ENCODE measurements at regions not wholly inside any gene's neighbourhood (a gene's known extent, or its start where the extent isn't known, plus 50 kb on each side); places are given as distances from the start of the nearest gene placed in this dataset.

DNA sequence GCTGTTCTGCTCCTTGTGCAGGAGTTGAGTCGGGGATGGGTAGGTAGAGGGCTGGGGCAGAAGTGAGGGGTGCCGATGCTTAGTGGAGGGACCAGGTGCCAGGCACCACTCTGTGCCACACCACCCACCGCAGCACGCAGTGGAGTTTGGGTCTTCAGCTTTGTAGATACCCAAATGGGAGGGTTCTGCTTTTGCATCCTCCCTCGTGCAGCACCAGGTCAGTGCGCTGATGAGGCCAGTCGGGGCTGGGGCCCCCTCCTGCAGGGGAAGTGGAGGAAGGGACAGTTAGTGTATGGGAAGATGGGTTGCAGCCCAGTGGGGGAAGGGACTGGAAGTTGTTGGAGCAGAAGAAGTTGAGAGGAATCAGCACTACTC, 244.0 kb downstream of the RHOU start:
- no peak for DNase-seq

DNA sequence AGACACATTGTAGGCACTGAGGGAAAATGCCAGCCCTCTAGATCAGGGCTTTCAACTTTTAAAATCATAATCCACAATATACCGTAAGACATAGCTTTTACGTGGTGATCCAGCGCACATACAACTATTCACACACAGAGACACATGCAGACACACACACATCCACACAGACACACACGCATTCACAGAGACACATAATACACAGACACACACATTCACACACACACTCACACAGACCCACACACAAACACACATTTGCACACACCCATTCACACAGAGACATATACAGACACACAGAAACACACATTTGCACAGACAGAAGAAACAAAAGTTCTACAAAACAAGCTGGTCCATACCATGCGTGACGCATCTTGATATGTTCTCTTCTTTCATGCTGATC, 244.5 kb downstream of the RHOU start:
- DNase-seq: no peak

DNA sequence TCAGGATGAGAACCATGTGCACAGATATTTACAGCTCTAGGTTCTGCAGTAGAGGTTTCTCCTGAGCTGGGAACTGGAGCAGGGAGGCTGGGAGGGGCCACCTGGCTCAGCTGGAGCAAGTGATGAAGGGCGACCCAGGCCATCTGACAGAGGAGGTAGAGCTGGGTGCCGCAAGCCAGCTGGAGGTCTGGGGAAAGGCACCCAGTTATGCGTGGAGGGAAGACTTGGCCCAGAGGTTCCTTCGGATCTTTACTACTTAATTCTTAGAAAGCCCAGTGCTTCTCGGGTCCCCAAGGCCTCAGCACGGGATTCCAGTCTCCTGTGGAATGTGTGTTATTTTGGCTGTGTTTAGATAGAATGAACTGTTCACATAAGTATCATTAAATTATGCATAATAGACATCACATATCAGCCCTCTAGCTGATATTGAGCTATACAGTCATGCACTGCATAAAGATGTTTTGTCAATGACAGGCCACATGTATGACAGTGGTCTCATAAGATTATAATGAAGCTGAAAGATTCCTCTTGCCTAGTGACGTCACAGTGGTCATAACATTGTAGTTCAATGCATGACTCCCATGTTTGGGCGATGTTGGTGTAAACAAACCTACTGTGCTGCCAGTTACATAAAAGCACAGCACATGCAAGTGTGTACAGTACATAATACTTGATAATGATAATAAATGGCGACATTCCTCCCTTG, 245.1 kb downstream of the RHOU start:
- no peak for DNase-seq

DNA sequence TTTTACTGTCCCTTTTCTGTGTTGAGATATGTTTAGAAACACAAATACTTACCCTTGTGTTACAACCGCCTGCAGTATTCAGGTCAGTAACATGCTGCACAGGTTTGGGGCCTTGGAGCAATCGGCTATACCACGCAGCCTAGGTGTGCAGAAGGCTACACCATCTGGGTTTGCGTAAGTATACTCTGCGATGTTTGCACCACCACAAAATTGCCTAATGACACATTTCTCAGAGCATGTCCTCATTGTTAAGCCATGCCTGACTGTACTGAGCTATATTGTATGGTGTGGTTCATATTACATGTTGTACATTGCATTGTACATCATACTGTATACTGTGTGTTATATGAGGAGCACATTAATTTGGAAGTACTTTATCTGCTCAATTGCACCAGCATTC, 247.4 kb downstream of the RHOU start:
- peak; percentile 30 for DNase-seq

DNA sequence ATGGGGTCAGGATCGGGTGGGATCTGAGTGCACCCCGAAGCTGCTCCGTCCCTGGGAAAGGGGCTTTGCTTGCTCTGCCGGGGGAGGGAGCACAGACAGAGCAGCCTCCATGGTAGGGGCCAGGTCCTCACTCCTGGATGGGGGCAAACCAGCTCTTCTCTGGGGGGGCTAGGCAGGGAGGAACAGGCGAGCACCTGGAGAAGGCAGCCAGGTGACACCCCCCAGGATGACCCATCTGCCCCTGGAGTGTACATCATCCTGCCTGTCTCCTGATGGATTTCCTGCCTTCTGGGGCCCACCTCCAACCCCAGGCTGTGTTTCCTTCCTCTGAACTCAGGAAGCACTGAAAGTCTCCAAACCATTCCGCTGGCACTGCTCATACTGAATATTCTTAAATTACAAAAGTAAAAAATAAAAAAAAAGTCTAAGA, 248.0 kb downstream of the RHOU start:
- no peak for DNase-seq

DNA sequence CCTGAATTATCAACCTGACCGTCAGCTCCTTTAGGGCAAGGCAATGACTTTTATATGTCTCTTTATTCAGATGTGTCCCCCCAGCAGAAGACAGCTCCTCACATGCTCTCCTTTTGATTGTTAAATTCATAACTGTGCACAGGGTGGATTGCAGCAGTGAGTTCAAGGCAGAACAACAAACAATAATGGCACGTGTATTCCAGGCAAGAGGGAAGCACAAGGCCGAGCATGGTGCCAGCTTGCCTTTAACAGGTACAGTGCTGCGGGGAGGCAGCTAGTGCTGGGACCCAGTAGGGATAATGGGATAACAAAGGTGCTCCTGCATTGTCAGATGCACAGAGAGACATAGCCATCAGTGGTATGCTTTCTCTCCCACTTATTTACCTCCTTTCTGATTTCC, 248.4 kb downstream of the RHOU start:
- DNase-seq: no peak

DNA sequence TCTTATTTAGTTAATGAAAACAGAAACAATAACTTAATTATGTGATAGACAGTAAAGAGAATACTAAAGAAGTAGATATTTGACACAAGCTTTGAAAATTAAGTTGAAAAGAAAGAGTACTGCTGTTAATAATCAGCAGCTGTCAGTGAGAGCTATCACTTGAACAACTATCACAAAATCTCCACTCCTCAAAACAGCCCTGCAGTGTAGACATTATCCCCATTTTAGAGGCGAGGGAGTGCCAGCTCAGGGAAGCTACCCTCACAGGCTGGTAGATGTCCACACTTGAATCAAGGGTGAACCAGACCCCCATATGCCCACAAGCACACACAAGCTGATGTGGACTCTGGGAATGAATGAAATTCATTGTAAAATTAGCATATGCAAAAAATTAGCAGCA, 248.8 kb downstream of the RHOU start:
- no peak for DNase-seq

DNA sequence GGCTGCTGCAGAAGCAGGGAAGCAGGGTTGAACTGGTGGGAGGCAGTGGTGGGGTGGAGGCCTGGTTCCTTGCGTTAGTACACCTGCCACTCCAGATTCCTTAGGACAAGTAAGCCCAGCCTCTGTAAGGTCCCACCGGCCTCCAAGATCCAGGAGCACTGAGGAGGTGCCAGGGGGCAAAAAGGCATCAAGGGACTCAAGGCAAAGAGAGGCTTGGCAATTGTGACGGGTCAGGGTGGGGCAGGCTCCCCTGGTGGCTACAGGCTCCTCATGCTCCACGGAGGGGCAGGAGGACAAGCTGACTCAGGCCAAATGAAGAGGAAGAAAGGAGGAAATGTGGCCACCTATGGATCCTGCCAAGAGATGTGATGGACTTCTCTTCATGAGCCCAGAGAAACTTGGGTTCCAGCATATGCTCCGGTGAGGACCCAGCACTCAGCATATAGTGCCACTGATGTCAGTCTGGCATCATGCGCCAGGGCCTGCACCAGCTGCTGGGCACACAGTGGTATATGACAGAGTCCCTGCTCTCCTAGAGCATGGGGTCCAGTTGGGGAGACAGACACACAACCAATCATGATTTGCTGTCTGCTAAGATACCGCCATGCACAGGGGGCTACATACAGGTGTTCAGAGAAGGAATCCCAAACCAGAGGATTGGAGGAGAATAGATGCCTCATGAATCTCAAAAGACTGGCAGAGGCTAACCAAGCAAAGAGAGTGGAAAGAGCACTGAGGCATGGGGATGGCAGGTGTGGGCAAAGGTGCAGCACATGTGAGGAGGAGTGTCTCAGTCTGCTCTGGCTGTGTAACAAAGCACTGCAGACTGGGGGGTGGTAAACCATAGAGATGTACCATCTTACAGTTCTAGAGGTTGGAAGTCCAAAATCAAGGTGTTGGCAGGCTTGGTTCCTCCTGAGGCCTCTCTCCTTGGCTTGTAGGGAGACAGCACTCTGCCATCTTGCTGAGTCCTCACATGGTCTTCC, 249.7 kb downstream of the RHOU start:
- no peak for DNase-seq

DNA sequence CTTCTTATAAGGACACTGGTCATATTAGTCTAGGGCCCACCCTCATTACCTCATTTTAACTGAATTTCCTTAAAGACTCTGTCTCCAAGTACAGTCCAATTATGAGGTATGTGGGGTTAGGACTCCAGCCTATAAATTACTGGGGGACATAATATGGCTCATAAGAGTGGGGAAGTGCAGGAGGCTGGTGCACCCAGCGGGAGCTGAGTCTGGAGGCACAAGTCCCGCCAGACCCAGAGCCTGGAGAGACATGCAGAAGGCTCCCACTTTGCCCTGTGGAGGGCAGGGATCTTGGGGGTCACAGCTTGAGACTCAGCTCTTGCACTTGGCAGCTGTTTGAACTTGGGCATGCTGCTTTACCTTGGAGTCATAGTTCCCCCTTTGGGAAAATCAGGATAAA, 250.4 kb downstream of the RHOU start:
- DNase-seq: no peak

DNA sequence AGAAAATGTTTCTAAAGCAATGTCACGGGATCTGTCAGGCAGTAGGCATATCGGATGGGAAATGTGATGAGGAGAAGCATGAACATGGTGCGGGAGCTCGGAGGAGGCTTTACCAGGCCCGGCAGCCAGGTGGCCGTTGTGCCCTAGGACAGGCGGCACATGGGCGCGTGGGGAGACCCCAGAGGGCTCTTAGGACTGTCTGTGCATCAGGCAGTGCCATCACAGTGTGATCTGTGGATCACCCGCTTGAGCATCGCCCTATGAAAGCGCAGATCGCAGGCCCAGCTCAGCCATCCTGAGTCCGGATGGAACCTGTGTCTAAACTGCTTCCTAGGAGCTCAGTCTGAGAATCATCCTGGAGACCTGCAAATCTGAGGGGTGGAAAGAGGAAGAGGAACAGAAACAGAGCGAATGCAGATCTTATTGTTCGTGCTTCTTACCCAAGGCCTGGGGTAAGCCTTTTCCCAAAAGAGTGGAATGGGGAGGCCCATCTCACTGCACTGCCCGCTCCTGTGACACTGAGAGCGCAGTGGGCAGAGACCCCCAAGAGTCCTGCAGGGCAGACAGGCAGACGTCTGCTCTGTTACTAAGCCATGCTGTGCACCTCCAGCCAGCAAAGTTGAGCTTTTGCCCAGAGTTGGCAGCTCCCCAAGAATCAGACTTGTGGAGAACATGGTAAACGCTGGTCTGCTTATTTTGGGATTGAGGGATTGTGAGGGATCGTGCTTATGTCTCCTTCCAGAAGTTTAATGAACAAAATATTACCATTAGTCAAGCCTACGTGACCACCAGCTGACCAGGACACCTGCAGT, 251.0 kb downstream of the RHOU start:
- no peak for DNase-seq

DNA sequence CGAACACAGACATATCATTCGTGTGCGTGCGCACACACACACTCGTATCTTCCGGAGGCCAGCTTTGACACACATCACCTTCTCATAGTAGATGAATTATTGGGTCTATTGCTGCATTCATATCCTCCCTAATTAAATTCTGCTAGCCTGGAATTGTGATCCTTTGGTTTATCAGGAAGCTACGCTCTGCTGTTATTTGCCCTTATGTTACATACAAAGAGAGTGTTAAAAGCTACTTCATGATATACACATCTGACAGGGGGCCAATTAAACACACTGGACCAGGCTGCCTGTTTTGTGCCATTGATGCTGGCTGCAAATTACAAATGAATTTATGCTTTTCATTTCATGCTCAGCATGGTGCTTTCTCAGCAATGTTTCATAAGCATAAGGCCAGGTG, 252.0 kb downstream of the RHOU start:
- no peak for DNase-seq

DNA sequence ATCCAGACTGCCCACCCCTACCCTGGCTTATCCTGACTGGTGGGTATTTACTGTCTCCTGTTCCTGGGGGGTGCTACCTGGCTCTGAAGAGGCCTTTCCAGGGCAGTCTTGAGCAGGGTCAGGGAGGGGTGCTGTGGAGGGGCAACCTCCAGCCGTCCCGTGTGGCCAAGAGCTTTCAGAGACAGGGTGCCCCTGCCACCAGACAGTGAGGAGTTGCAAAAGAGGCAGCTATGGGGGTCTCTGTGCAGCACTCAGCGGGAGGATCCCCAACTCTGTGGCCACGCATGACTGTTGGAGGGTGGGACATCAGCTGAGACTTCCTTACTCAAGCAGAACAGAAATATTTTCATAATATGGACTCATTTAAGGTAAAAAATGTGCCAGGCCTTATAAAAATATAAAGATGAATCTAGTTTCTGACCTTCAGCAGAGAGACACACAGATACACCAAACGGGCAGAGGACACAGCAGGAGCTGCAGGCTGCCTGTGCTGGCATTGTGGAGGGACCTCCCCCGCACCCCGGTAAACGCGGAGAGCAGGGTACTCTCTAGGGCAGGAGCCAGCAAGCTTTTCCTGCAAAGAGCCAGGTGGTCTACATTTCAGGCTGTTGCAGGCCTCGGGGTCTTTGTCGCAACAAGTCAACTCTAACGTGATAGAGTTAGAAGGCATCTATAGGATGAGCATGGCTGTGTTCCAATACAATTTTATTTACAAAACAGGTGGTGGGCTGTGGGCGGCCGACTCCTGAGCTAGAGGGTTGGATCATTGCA, 252.6 kb downstream of the RHOU start:
- no peak for DNase-seq

DNA sequence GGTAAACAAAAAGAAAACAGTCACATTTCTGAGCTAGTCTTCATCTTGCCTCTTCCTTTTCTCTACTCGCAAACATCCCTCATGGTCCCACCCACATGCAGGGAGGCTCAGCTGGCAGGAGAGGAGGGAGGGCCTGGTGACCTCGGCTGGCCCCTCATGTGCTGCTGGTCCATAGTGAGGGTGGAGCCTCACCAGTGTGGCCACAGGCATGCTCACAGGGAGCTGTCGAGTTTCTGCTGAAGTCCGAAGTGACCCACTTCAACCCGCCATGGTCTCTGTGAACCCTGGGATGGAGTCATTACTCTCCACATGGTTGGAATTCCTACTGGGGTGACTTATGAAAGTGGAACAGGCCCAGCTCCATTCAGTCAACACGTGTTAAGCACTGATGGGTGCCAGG, 253.4 kb downstream of the RHOU start:
- no peak for DNase-seq

DNA sequence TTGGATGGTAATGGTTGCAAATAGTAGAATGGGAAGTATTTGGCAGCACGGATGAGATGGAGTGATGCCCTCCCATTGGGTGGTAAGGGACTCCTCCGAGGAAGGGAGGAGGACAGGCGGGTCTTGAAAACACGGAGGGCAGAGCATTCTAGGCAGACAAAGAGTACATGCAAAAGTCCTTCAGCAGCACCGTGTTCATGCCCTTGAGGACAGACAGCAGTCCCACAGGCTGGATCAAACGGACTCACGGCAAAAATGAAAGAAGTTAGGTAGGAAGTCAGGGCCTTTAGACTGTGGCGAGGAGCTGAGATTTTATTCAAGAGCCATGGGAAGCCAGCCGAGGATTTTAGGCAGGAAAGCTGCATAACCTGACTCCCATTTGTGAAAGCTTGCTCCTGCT, 253.9 kb downstream of the RHOU start:
- DNase-seq: no peak

DNA sequence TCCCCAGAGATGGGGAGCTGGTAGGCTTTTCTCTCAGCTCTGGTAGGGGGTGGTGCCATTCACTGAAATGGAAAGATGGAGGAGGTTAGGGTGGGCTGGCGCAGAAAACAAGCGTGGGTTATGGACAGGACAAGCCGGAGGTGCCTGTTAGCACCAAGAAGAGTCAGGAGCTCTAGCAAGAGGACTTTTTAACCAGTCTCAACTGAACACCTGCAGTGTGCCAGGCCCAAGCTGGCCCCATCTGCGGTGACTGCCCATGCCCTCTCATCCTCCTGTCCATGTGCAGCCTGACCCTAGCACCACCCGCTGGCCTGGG, 254.4 kb downstream of the RHOU start:
- no peak for DNase-seq

DNA sequence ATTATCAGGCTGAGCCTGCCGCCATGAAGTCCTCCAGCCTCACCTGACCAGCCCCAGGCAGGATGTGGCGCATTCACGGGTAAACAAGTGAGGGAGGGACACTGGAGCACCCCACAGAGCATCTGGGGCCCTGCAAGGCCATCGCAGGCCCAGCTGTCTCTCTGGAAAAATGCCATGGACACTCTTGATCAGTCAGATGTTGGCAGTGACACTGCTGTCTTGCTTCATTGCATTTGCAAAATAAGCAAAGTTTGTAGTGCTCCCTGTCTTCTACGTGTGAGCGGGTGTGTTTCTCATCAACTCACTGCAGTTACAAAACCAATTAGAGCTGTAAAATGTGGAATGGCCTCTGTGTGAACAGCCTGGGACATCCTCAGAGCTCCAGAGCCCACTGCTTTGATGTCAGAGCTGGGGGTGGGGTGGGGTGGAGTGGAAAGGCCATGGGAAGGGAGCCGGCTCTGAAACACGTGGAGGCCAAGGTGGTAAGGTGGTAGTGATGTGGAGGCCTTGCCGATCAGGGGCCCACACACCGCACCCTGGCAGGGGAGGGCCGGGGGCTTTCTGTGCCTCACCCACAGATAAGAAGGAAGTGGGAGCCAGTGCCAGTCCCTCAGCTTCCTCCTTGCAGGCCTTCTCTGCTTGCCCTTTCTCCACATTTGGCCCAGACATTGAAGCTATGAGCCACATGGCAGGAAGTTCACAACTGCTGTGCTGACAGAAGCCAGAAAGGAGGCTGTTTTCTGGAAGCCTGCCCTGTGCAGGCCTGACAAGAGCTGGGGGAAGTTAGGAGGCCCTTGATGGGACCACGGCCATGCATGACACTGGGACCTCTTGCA, 254.9 kb downstream of the RHOU start:
- DNase-seq: peak; percentile 35

DNA sequence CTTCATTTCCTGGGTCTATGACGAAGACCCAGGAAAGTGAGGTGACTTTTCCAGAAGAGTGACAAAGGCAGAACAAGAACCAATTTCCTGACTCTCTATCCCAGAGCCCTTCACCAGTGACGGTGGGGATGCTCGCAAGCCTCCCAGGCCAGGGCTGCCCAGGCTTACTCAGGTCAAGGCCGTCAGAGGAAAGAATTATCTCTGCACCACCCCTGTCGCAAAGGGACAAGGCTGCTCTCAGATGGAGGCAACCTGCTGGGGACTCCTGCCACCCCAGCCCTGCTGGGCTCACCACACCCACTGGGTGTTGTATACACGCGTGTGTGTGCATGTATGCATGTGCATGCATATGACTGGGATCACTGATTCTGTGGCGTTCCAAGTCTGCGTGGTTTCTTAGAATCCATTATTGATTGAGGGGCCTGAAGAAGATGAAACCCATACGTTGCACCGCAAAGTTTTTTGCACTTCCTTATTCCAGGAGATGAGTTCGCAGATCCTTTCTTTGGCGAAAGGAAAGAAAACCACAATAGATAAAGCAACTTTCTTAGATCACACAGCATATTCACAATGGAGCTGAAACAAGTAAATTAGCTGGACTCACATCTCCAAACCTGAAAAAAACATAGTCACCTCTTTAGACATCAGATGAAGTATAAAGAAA, 255.8 kb downstream of the RHOU start:
- DNase-seq: peak; percentile 17

DNA sequence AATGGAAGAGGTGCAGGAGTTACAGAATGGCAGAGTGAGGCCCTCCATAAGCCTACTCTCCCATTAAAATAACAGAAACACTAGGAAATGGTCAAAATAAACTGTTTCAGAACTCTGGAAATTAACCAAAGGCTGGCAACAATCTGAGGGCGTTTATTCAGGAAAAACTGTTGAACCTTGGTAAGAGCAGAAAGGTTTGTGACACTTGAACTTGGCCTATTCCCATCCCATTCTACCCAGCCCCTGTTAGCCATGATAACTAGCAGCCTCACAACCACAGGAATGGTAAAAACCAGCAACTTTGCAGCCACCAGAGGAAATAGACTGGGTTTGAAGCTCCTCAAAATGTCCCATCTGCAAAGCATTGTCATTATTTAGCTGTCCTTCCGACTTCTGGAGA, 256.8 kb downstream of the RHOU start:
- no peak for DNase-seq

DNA sequence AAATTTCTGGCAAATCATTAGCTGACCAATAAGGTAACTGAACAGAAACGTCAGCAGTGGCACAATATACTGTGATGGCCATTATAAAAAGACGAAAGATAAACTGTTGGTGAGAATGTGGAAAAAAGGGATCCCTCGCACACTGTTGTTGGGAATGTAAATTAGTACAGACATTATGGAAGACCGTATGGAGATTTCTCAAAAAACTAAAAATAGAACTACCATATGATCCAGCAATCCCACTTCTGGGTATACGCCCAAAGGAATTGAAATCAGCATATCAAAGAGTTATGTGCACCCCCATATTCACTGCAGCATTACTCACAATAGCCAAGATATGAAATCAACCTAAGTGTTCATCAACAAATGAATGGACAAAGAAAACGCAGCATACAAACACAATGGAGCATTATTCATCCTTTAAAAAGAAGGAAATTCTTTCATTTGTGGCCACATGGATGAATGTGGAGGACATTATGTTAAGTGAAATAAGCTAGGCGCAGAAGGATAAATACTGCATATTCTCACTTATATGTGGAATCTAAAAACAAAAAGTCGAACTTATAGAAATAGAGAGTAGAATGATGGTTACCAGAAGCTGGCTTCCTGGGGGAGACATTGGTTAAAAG, 257.7 kb downstream of the RHOU start:
- no peak for DNase-seq

DNA sequence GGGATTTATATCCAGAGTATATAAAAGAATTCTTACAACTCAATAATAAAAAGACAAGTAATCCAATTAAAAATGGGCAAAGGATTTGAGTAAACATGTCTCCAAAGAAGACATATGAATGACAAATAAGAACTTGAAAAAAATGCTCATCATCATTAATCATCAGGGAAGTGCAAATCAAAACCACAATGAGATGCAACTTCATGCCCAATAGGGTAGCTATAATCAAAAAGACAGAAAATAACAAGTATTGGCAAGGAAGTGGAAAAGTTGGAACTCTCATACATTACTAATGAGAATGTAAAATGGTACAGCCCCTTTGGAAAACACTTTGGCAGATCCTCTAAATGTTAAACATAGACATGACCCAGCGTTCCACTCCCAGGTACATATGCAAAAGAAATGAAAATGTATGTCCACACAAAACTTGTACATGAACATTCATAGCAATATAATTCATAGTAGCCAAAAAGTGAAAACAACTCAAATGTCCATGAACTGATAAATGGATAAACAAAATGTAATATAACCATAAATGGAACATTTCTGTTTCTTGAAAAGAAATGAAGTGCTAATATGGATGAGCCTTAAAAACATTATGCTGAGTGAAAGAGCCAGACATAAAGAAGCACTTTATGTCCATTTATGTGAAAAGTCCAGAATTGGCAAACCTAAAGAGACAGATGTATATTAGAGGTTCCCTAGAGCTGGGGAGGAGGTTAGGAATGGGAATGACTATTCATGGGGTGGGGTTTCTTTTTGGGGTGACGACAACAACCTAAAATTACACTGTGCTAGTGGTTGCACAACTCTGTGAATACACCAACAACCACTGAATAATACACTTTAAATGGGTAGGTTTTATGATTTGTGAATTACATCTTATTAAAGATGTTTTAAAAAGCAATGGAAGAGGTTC, 259.7 kb downstream of the RHOU start:
- no peak for DNase-seq
